ENCODE measurements at regions not wholly inside any gene's neighbourhood (a gene's known extent, or its start where the extent isn't known, plus 50 kb on each side); places are given as distances from the start of the nearest gene placed in this dataset.

DNA sequence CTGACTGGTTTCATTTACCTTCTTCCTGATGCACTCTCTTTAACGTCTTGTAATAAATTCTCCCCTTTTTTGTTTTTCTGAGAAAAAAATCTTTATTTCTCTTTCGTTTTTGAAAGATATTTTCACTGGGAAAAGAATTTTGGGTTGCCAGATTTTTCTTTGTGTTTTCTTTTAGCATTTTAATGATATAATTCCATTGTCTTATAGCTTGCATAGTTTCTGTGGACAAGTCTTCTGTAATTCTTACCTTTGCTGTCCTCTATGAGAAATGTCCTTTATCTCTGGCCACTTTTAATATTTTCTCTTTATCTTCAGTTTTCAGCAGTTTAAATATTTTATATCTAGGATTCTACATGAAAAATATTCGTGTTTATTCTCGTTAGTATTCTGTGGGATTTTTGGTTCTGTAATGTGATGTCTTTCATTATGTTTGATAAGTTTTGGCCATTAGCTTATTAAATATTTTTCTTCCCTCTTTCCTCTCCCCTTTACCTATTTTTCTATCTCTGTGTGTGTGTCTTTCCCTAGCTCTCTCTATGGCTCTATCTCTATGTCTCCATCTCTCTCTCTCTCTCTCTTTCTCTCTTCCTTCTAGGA, 236.5 kb downstream of the C16orf95 start:
- DNase-seq = no peak

GRCh38 chr16:87085441-87085840, 231.8 kb downstream of the C16orf95 start:
- DNase-seq = no peak

- no peak for DNase-seq
Observed at GRCh38 chr16:87086156-87086555, 231.0 kb downstream of the C16orf95 start.

GRCh38 chr16:87086575-87086974, 230.6 kb downstream of the C16orf95 start:
- no peak for DNase-seq

- DNase-seq = no peak
Observed at GRCh38 chr16:87092958-87093357, 224.2 kb downstream of the C16orf95 start.

DNA sequence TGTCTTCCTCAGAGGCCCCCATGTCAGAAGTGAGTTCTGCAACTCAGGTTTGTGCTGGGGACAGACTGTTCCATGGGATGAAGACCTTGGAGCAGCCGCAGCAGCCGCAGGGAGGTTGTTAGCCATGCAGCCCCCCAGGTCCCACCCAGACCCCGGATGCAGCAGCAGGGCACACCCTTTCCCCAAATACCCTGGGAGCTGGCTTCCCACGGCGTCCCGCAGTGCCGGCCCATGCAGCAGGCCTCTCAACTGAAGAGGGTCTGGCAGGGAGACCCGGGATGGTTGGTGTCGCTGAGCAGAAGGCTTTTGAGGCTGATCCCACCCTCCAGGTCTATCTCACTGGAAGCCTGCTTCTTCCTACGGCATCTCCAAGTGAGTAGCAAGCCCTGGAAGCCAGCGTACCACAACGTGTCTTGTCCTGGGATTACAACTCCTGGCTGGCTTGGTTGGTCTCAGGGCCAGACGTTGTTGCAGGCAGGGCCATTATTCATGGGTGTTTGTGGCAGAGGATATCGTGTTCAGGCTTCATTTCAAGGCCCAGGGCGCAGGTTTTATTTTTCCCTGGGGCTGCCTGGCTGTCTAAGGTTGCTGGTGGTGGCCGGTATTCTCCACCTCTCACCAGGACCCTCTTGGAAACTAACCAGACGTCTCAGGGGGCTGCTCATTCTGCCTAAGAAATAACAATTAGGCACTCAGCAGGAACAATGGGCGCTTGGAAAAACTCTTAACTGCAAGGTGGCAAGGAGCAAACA, 223.2 kb downstream of the C16orf95 start:
- DNase-seq = no peak

DNA sequence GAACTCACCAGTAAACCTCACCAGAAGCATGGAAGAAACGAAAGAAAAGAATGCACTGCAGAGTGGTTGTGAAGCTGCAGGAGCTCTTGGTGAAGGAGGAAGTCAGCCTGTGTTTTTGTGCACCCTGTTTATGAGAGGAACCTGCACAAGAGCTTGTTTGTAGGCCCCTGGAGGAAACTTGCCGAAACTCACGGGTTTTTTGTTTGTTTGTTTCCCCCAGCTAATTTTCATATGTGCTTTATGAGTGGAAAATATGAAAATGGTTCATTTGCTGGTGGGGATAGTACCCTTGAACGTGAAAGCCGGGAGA, 222.7 kb downstream of the C16orf95 start:
- DNase-seq = no peak

- no peak for DNase-seq
Observed at GRCh38 chr16:87095271-87095670, 221.9 kb downstream of the C16orf95 start.

DNA sequence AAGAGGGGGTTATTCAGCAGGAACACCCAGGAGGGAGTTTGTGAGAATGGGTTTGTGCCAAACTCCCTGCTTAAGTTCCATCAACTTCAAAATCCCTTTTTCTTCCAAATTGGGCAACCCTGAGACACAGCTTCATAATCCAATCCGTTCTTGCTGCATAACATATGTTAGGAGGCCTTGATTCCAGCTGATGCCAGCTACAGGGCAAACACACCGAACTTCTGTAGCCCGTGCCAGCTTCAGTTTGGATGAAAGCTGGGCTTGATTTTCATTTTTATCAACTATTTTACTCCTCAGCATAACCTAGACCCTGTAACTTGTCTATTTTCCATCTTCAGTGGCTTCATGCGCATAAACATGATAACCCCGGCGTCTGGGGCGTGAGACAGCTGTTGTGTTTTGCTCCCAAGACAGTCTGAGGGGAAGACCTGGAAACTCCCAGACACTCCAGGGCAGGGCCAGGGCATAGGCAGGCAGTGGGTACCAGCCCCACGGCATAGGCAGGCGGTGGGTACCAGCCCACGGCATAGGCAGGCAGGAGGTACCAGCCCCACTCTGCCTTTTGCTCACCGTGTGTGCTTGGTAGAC, 220.4 kb downstream of the C16orf95 start:
- DNase-seq = no peak

GRCh38 chr16:87098361-87098760, 218.8 kb downstream of the C16orf95 start:
- no peak for DNase-seq

DNA sequence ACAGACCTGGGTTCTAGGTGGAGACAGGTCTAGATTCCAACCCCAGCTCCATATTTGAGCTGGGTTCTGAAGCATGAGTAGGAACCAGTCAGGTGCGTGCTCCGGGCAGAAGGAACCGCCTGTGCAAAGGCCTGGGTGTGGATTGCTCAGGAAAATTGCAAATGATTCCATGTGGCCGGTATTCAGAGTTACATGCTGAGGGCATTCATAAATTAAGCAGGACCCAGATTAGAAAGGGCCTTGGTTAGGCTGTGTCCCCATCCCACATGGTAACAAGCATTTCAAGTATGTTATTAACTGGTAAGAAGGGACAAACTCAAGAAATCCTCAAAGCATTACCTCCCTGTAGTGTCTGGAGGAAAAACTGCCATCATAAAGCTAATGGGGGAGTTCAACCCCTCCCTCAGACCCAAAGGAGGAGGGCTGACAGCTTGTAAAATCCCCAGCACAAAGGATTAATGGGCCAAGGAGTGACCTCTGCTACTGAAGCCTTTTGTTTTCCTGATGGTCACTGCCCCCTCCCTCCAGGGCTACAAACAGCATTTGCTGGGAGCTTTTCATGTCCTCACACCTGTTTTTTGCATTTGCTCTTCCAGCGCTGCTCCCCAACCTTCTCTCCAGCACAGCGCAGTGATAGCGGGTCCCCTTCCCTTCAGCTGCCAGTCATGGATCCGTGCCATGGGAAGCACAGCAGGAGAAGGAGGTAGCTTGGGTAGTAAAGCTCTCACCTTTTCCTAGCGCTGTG, 218.0 kb downstream of the C16orf95 start:
- no peak for DNase-seq

DNA sequence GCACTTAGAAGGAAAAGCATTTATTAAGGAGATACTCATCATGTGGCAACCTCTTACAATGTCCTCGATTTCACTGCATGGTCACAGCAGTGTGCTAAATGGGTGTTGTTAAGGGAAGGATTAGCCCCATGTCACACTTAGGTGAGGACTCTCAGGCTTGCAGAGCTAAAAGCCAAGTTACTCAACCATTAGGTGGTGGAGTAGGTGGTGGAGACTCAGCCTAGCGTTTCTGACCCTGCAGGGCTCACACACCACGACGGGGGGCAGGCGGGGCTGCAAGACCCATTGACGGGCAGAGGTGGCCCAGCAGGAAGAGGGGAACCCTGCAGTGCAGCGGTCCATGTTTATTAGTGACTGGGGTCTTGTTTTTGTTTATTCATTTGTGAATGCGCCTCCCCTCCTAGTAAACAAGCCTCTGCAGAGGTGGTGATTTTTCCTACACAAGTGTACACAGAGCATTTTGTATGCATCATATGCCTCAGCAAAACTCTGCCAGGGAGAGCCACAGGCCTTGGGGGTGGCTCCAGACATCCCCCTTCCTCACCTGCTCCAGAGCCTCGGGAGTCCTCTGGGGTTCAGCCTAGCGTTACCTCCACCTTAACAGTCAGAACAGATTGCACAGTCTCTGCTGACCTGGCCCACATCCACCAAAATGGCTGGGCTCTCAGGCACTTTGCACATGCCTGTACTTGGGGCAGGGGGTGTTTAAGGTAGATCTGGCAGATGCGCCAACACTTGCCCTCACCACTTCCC, 216.7 kb downstream of the C16orf95 start:
- DNase-seq = no peak

GRCh38 chr16:87101903-87102302, 215.3 kb downstream of the C16orf95 start:
- DNase-seq = no peak

GRCh38 chr16:87107201-87107600, 210.0 kb downstream of the C16orf95 start:
- DNase-seq = no peak

GRCh38 chr16:87108278-87108677, 208.9 kb downstream of the C16orf95 start:
- no peak for DNase-seq

DNA sequence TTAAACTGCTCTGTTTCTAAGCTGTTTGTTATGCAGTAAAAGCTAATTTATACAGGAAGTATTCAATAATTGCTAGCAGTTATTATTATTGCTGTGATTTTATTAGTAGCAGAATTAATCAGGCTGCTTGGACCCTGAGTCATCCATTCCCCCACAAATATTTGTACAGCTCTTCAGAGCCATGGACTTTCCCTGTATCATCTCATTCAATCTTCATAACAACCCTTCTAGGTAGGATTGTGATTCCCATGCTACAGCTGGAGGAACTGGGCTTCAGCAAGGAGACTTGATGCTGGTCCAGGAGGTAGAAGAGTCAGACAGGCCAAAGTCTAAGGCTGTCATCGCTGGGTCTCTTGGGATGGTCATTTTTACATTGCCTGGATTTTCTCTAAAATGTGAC, 208.3 kb downstream of the C16orf95 start:
- DNase-seq = no peak

GRCh38 chr16:87114832-87115231, 202.4 kb downstream of the C16orf95 start:
- DNase-seq = no peak

GRCh38 chr16:87115646-87116045, 201.5 kb downstream of the C16orf95 start:
- no peak for DNase-seq

DNA sequence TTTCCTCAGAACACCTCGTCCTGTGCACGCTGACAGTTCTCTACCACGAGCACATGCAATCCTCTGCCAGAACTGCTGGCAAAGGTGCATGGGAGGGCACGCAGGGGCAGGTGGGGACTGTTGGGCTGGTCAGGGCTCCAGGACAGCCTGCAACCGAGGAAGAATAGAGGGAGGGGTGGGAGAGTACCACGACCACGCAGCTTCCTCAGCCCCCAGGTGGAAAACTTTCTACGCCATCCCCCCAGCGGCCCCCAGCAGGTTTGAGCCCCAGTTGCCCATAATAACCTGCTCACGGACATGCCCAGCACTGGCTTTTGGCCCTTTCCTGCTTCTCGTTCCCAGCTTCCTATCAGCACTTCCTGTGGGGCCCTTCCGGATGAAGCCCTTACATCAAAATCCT, 199.3 kb downstream of the C16orf95 start:
- no peak for DNase-seq

GRCh38 chr16:87119168-87119567, 198.0 kb downstream of the C16orf95 start:
- DNase-seq = no peak

GRCh38 chr16:87119748-87120147, 197.4 kb downstream of the C16orf95 start:
- no peak for DNase-seq

DNA sequence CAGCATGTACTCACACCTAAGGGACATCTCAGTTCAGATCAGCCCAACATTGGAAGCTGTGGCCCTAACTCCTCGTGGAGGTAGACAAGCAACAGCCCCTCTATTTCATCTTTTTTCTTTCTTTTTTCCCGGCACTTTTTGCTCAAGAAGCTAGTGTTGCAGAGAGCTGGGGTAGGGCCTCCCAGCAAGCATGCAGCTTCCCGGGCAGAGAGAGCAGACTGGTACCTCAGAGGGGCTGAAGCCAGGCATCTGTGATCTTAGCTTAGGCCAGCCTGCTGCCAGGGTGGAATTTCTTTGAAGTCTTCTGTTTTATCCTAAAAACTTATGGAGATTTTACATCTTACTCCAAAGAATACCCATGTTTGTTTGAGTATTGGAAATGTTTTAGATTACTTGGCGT, 195.4 kb downstream of the C16orf95 start:
- DNase-seq = no peak

- no peak for DNase-seq
Observed at GRCh38 chr16:87123356-87124001, 193.7 kb downstream of the C16orf95 start.
